ENCODE measurements at regions not wholly inside any gene's neighbourhood (a gene's known extent, or its start where the extent isn't known, plus 50 kb on each side); places are given as distances from the start of the nearest gene placed in this dataset.
"Not testable (repeated sequence)": the region's sequence is repeated elsewhere in the genome, so short reads cannot be mapped to it uniquely, and the experiment has no call there.

DNA sequence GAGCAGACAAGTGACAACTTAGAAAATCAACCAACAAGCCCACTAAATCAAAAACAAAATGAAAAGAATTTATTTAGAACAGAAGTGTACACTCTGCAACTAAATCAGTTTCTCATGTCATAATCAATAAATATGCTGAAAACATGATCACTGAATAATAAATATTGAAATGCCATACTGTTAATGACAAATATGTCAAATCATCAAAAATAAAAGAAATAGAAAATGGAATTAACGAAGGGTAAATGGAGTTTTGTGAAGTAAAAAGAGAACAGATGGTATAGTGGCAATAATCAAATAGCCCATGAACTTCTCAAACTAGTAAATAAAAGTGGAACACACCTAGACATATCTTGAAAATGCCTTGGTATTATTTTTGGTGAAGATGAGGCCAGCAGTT, 744.9 kb downstream of the TAF11L14 start:
- DNase-seq: no peak

DNA sequence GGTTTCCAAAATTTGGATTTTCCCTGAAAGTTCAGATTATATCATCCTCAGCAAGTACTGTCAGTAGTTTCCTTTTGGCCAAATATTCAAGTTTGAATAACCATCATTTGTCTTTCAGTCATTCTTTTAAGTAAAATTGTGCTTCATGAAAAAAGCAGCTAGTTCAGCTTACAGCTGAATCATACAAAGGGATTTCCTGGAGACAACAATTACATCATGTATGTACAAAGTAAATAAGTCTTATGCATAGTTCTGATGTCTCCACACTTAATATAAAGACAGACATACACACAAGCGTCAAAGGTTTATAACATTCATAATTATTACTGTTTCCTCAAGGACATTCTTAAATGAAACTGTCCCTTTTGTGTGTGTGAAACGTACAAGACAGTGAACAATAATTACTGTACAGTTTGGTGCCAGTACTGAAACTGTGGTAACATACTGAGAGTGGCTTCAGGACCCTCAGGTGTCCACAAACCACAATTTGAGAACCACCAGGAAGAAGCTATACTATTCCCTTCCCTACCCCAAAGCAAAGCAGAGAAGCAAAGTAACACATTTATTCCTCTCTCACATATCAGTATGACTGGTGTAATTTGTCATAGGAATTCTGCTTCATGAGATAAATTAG, 746.6 kb downstream of the TAF11L14 start:
- no peak for DNase-seq

DNA sequence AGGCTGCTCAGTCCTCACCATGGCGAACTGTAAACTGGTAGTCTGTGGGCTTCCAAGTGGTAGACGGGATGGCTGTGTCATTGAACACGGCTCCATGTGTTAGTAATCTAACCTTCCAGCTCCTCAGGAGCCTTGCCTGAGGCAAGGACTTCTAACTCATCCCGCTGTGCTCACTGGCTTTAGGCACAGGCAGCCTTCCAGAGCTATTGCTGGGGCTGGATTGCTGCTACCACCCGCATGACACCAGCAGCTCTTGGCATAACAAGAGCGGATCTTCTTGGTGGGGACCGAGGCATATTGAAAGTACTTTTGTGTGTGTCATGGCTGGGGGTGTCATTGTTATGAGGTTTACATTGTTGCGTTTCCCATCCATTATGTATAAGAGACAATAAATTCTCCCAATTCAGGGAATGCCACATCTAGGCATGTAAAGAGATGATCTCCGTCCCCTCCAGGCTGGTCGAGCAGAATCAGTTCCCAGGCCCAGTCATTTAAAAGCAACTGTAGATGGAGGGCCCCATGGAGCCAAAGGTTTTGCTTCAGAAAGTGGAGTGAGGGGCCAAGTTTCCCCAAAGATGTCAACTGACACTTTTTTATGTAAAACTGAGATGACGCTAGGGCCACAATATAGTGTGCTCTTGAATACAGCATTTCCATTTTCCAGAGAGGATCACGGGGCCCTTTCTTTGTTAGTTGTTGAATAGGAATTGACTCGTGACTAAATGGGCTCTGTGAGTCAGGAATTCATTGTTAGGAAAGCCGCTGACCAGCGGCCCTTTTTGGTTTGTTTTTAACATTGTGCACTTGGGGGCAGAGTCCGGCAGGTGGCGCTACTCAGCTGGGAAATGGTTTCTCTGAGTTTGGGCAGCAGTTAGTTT, 759.5 kb downstream of the TAF11L14 start:
- DNase-seq: peak; percentile 63

DNA sequence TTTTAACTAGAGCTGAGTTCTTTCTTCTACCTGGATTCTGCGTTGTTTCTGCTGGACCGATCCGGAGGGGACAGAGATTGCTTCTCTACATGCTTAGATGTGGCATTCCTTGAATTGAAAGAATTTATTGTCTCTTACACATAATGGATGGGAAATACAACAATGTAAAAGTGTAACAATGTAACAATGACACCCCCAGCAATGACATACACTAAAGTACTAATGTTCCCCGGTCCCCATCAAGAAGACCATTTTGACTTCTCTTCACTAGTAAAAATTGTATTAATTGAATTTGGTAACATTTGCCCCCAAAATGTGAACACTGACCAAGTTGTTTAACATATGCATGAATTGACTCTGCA, 760.2 kb downstream of the TAF11L14 start:
- no peak for DNase-seq

DNA sequence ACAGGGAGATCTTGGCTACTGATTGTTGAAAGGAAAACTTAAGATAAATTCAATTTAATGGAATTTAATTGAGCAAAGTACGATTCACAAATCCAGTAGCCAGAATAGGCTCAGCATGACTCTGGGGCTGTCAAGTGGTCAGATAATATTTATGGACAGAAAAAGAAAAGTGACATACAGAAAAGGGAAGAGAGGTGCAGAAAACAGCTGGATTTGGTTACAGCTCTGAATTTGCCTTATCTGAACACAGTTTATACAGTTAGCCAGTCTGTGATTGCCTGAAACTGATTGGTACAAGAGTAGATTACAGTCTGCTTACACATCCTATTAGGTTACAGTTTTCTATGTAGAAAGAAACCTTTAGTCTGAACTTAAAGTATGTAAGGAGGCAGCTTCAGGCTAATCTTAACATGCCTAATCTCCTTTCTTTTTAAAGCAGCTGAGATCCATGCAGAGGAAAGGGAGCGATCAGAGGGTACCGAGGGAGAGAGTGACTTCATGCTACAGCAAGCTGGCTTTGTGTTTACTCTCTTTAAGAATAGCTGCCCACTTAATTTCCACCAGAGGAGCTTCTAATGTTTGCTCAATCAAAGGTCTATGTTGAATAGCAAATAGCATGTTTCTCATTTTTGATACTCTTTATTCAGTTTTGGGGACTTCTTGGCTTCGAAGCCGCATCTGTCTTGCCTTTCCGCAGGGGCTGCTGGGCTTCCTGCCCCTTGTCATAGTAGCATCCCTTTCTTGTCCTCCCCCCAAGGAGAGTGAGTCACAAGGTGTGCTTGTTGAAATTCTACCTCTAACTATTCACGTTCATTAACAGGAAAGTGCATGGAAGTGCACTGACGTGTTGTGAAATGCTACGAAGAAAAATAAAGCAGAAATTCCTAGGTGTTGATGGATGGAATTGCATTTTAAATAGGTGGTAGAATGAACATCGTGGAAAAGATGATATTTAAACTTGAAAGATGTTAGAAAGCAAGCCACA, 761.2 kb downstream of the TAF11L14 start:
- peak; percentile 5 for DNase-seq

DNA sequence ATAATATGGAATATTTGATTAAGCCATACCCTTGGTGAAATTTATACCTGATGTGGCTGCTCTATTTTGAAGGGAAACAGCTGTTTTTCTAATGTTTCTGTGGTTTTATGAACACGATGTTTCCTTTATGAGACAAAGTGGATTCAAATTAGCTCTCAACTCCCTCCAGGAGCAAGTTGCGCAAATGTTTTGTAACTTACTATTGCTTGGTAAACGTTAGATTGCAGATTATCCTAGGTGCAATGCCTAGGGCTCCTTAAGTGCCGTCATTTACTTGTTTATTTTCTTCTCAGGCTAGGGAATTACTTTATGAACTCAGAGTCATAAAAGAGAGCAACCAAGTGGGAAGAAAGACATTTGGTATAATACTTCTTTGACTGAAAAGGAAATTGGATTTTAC, 763.1 kb downstream of the TAF11L14 start:
- DNase-seq: no peak

DNA sequence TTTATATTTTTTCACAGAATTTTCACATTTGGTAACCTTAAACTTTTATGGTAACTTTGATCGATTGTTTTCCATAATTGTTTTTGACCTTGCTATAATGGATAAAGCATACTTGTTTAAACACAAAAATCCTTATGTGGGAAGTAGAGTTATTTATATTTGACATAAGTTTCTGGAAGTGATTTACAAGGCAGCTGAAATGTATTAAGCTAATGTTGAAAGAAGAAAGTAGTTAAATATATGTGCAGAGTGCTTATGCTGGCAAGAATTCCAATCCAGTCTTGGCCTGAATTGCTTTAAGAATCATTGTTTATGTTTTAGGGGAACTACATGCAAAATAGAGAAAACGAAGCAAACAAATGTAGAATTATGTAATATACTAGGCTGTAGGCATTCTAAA, 763.6 kb downstream of the TAF11L14 start:
- DNase-seq: no peak

DNA sequence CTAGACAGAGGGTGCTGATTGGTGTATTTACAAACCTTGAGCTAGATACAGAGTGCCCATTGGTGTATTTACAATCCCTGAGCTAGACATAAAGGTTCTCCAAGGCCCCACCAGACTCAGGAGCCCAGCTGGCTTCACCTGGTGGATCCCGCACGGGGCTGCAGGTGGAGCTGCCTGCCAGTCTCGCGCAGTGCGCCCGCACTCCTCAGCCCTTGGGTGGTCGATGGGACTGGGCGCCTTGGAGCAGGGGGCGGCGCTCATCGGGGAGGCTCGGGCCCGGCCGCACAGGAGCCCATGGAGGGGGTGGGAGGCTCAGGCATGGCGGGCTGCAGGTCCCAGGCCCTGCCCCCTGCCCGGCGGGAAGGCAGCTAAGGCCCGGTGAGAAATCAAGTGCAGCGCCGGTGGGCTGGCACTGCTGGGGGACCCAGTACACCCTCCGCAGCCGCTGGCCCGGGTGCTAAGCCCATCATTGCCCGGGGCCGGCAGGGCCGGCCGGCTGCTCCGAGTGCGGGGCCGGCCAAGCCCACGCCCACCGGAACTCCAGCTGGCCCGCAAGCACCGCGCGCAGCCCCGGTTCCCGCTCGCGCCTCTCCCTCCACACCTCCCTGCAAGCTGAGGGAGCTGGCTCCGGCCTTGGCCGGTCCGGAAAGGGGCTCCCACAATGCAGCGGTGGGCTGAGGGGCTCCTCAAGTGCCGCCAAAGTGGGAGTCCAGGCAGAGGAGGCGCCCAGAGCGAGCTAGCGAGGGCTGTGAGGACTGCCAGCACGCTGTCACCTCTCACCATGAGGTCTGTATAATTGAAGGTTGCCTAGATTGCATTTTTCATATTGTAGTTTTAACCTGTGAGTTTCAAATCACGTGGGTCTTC, 765.4 kb downstream of the TAF11L14 start:
- not testable (repeated sequence) for DNase-seq

DNA sequence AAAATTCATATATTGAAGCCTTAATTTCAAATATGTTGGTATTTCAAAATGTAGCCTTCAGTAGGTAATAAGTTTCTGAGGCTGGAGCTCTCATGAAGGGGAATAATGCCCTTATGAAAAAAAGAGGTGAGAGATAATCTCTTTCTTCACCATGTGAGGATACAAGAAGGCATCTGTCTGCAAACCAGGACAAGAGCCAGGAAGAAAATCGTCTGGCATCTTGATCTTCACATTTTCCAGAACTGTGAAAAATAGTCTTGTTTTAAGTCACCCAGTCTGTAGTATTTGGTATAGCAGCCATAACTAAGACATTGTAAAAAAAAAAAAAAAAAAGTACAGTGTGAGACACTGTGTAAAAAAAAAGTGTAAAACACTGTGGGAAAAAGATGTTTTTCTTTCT, 768.9 kb downstream of the TAF11L14 start:
- no peak for DNase-seq

DNA sequence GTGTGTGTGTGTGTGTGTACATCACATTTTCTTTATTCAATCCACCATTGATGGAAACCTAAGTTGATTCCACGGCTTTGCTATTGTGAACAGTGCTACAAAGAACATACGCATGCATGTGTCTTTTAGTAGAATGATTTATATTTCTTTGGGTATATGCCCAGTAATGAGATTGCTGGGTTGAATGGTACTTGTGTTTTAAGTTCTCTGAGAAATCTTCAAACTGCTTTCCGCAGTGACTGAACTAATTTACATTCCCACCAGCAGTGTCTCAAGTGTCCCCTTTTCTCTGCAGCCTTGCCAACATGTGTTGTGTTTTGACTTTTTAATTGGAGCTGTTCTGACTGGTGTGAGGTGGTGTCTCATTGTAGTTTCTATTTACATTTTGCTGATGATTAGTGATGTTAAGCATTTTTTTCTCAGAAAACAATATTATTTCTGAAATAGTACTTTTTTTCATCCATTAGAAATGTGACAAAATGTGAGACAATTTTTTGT, 769.7 kb downstream of the TAF11L14 start:
- DNase-seq: no peak

DNA sequence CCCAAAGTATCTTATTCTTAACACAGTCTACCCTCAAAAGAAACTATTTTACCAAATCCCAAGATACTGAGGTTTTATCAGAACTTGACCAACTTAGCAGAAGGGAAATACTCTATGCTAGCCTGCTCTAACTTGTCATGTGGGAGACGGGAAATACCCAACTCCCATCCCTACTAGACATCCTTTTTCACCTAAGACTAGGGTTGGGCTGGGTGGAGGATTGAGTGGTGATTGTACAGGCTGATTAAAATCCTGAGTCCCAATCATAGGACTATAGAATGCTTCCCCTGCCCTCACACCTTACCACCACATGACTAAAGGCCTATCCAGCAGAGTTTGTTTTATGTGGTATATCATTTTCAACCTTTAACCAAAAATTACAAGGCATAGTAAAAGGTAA, 786.5 kb downstream of the TAF11L14 start:
- no peak for DNase-seq

DNA sequence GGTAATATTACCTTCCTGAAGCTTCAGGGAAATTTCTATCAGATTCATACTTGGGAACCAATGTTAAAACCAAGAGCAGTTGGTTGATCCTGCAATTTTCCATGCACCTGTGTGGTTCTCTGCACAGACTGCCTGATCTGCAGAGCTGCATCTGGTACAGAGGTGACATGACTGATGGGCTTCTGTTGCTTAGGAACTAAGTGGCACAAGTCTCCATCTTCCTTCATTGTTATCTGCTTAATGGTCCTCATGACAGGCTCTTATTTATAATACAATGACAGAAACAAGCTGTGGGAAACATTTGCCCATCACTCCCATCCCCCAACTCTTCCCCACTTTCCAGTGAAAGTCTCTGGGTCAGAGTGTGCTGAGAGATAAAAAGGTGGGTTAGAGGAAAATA, 799.1 kb downstream of the TAF11L14 start:
- DNase-seq: peak; percentile 1

DNA sequence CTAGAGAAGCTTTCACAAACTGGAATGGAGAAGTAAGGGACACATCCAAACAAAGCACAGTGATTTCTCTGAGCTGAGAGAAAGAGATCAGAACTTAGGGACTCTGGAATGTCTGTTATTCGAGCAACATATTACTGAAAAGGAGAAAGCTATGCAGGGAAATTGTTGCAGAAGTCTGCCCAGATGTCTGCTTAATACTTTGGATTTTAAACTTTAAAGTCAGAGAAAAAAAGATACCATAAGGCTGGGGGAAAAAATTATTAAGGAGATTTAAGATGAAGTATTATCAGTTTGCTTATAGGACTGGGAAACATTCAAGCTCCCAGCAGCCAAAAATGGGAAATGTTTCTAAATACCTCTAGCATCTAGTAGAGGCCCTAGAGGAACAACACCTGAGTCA, 803.9 kb downstream of the TAF11L14 start:
- DNase-seq: no peak

DNA sequence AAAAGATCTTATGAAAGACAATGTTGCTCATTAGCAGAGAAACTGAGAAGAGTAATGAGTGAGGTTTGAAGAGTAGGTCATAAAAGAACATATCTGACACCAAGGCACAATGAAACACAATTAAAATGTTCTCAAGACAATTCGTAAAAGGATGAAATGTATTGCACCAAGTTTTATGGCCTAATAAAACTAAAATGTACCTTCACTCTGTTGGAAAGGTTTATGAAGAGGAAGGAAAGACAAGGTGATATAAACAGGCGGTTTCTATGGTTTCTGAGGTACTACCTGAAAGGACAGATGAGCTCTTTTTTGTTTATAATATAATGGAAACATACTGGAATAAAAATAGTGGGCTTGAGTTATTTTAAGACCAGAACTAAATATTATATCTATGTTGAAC, 821.3 kb downstream of the TAF11L14 start:
- DNase-seq: no peak

DNA sequence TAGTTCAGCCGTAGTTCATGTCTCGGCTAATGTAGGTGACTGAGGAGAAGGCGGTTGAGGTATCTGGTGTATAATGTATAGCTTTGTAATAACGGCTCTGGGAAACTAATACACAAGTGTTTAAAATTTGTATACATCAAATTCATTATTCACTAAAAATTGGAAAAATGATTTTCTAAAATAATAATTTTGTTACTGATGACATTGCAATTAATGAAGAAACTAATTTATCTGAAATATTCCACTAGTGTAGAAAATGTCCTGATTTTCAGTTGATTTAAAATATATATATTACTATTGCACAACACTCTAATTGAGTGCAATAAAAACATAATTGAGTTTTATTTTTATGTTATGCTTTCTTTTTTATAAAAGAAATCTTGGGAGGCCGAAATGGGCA, 823.0 kb downstream of the TAF11L14 start:
- DNase-seq: no peak

DNA sequence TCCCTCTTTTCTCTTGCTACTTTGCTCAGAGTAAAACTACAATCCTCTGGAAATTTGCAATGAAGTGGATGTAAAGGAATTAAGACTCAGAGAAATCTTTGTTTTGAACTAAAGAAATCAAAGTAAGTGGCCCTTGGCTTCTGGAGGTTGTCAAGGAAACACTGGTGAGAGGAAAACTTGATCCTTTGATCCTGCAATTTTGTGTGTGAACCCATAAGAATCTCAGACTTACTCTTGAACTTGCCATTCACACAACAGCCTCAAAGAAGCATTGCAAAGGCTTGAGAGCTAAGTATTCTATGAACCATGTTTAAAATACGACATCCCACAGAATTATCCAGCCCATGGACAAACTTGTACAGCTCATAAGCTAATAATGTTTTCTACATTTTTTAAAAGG, 827.5 kb downstream of the TAF11L14 start:
- no peak for DNase-seq

DNA sequence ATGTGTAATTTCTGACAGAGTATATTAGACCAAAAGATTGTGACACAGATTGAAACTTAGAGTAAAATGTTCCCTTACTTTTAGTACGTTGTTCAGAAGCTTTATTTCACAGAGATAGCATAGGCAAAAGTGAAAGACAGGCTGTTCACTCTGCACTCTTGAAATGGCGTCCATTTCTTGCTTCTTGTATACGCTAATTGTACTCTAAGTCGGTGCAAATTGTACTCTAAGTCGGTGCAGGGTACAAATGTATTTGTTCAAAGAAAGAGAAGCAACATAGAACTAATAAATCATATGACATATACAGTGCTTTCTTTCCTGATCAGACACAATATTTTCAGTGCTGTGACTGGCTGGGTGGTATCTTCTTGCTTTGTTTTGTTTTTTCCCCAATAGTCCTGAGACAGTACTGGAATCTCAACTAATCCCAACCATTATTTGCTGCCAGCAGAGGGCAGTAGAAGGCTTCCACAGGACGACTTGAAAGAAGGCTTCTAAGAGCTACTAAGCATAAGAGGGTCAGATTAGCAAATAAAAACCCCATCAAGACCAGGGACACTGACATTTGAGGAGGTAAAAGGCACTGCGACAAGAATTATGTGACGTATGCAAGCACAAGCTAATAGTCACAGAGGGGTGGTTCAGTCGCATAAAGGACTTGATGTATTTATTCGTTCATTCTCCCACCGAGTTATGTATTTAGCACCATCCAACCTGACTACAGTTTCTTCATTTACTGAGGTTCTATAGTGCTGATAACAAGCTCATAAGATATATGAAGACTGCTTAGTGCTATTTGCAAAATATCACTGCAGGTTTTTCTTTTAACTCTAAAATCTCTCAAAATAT, 831.8 kb downstream of the TAF11L14 start:
- peak; percentile 85 for DNase-seq

DNA sequence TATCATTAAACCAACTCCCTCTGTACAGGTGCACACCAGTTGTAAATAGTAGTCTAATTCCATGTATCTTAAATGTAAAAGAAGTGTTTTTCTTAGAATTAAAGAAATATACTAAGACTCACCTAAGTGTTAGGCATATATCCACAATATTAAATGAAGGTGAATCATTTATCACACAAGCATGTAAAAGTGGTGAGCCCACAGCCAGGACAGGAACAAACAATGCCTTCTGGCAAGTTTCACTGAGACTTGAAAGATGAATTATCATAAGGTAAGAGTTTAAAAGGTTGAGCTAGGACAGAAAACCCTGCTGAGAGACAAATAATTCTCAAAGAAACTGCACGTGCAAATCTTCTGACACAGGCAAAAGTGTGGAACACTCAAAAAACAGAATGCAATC, 832.5 kb downstream of the TAF11L14 start:
- no peak for DNase-seq

DNA sequence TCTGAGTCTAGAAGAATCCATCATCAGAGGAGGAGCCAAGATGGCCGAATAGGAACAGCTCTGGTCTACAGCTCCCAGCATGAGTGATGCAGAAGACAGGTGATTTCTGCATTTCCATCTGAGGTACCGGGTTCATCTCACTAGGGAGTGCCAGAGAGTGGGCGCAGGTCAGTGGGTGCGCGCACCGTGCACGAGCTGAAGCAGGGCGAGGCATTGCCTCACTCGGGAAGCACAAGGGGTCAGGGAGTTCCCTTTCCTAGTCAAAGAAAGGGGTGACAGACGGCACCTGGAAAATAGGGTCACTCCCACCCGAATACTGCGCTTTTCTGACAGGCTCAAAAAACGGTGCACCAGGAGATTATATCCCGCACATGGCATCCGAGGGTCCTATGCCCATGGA, 837.5 kb downstream of the TAF11L14 start:
- not testable (repeated sequence) for DNase-seq

DNA sequence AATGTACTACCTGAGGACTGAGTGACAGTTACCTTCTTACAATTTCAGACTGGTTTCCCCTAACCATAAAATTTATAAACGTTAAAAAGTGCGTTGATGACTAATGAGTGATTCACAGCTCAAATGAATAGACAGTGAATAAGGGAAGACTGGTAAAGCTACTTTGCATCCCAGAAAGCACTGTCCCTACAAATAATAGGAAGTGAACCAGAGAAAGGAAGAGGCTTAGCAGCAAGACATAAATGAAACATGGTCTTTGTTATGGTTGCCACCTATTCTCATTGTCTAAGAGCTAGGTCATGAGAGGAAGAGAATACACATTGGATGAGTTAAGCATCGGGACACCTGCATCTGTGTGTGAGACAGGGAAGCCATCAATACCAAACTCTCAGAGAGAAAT, 849.2 kb downstream of the TAF11L14 start:
- no peak for DNase-seq

DNA sequence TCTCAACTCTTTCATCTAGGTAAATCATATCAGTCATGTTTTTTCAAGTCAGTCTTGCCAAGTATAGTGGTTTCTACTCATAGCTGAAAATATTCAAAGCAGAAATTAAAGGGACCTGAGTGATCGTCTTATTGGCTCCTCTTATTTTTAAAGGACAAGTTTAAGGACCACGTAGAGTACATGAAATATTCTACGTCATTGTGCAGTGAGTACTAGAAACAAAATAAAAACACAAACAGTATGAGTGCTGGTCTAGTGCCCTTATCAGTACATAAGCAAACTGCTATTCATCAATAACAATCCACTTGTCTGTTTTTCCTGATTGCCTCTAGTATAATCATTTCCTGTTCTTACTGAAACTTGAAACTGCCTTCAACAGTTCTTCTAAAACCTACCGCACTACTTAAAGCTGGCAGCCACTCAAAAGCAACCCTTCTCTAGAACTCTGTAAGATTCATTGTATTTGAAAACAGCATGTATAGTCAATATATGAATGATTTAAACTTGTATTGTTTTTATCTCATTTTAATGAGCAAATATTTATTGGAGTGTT, 853.7 kb downstream of the TAF11L14 start:
- DNase-seq: no peak

All from NCI-H82 (cell line).